SK-N-SH treated with all-trans-retinoic acid at 6 μM for 48 hours (cell line): ENCODE measurements at regions not wholly inside any gene's neighbourhood (a gene's known extent, or its start where the extent isn't known, plus 50 kb on each side); places are given as distances from the start of the nearest gene placed in this dataset.

Experiments
- ARNTL ChIP-seq: fragments of 450-650 bp; formaldehyde crosslinking; IDR thresholded peaks from 2 replicates; pipeline ENCODE4 v1.5.0; 2020; ENCODE audit warnings: low read depth, mild to moderate bottlenecking, moderate library complexity, borderline replicate concordance
- BACH2 ChIP-seq: fragments of 250-450 bp; sonication (Bioruptor Pico); IDR thresholded peaks from 2 replicates; pipeline ENCODE4 v1.9.0; 2021; ENCODE audit warnings: mild to moderate bottlenecking, borderline replicate concordance
- OSR1 ChIP-seq: fragments of 250-450 bp; sonication (Bioruptor Pico); IDR thresholded peaks from 2 replicates; pipeline ENCODE4 v1.8.0; 2022; ENCODE audit warnings: moderate library complexity, mild to moderate bottlenecking, inconsistent platforms
- PATZ1 ChIP-seq: fragments of 250-450 bp; sonication (Bioruptor Pico); IDR thresholded peaks from 2 replicates; pipeline ENCODE4 v1.8.0; 2020; ENCODE audit warnings: mild to moderate bottlenecking, moderate library complexity, borderline replicate concordance
- SNAI2 ChIP-seq: fragments of 250-450 bp; sonication (Bioruptor Pico); IDR thresholded peaks from 2 replicates; pipeline ENCODE4 v1.5.0; 2020; ENCODE audit warnings: mild to moderate bottlenecking, moderate library complexity

GRCh38 chr15:35993196-35993595 is 447.2 kb upstream of the DPH6 start:
- TF ChIP-seq OSR1 (CRISPR knock-in tag) (no peak), PATZ1 (no peak), ARNTL (CRISPR knock-in tag) (no peak), BACH2 (CRISPR knock-in tag) (no peak), SNAI2 (CRISPR knock-in tag) (no peak)
